T-helper 1 cell (primary cell): ENCODE measurements at regions not wholly inside any gene's neighbourhood (a gene's known extent, or its start where the extent isn't known, plus 50 kb on each side); places are given as distances from the start of the nearest gene placed in this dataset.
"Not testable (repeated sequence)": the region's sequence is repeated elsewhere in the genome, so short reads cannot be mapped to it uniquely, and the experiment has no call there.

ENCODE experiments used
- DNase-seq, 5 donors: peaks; one replicate each; pipeline ENCODE4 v3.0.0-alpha.2; 2012 to 2020

- no peak for DNase-seq
Measured at GRCh38 chr12:131464081-131464480, 246.8 kb upstream of the SFSWAP start.

GRCh38 chr12:131466306-131466705 is 244.6 kb upstream of the SFSWAP start:
- no peak for DNase-seq

DNA sequence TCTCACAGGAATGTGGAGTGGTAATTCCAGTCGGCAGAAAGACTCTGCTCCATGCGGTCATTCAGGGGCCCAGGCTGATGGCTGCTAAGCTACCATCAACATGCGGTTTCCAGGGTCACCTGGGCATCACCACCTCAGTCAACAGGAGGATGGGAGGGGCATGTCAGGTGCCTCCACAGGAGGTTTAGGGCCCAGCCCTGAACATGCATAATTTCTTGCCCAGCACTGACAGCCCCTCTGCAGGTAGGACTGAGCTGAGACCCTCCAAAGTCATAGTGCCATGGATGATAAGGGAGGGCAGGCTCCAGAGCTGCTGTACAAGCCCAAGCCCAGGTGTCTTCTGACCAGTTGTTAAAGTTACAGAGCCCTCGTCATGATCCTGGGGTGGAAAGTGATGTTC is 244.0 kb upstream of the SFSWAP start:
- no peak for DNase-seq

DNA sequence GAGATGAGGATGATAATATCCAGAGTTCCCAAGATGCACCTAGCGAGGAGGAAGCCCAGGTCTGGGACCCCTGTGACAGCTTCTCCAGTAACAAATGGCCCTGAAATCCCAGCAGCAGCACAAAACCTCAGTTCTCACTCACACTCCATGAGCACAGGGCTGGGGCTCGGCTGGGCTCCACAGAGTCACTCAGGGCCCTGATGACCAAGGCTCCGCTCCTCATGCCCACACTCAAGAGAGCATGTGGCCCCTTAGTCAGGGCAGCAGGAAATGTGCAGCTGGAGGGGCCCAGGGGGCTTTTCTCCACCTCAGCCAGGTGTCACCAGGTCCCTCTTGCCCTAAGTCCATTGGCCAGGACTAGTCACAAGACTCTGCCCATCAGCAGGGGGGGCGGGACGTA is 242.7 kb upstream of the SFSWAP start:
- no peak for DNase-seq

DNA sequence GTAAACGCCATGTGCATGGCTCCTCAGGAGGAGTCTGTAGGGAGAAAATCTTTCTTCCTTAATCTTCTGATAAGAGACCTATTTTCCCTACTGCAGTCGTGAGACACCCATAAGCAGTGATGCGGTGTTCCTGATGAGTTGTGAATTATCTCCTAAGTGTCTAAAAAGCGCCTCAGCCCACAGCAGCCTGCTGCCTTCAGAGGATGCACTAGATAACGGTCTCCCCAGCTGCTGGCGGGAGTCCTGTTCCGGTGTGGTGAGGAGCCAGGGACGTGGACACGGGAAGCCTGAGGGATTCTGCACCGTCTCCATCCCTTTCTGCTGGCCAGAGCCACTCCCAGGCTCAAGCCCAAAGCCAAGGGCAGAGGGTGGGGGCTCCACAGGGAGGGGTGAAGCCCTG is 240.9 kb upstream of the SFSWAP start:
- not testable (repeated sequence) for DNase-seq

- DNase-seq: no peak
Measured at GRCh38 chr12:131471271-131471905, 239.5 kb upstream of the SFSWAP start.

GRCh38 chr12:131471946-131472732 is 238.8 kb upstream of the SFSWAP start:
- no peak for DNase-seq

- no peak for DNase-seq
Measured at GRCh38 chr12:131473261-131473660, 237.6 kb upstream of the SFSWAP start.

DNA sequence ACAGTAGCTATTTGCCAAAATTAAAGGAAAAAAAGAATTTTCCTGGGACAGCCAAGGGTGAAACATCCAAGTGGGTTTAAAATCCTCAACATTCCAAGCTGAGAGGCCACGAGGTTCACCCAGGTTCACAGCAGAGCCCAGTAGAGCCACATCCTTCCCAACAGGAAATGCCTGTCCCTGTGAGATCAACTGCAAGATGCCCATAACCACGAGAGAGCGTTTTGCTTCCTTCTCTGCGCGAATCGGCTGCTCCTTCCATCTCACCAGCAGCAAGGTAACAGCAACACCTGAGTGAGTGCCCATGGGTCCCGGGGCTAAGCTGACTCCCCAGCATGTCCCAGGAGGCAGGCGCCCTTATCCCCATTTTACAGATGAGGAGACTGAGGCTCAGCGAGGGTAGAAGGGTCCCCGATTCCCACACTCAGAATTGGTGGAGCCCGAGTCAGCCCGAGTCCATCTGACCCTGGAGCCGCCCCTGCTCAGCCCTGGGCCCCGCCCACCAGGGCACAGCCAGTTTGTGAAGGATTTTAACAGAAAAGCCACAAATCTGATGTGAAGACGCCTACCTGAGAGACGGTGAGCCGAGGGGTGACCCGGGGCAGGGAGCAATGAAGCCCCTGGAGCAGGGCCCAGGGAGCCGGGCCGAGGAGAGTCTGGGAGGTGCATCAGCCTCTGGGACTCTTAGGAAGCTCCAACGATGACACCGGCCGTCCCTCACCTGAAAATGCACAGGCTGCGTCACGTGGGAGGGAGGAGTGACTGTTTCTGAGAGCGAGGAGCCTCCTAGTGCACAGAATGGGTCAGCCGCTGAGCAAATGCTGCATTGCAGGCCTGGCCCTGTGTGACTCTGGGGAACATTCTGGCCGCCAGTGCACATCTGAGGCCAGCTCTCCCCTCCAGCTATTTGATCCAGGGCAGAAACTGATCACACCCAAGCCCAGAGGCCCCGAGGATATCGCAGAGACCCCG is 236.9 kb upstream of the SFSWAP start:
- no peak for DNase-seq

GRCh38 chr12:131475012-131475411 is 235.9 kb upstream of the SFSWAP start:
- not testable (repeated sequence) for DNase-seq

DNA sequence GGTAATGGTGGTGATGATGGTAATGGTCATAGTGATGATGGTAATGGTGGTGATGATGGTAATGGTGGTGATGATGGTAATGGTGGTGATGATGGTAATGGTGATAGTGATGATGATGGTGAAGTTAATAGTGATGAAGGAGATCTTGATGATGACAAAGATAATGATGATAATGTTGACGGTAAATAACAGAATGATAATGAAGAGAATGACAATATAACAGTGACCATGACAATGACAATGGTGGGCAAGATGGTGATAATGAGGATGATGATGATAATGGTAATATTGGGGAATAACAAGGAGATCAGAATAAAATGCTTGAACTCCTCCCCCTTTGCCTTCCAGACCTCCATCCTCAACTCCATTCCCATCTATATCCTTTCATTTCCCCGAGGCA is 233.3 kb upstream of the SFSWAP start:
- DNase-seq: no peak

DNA sequence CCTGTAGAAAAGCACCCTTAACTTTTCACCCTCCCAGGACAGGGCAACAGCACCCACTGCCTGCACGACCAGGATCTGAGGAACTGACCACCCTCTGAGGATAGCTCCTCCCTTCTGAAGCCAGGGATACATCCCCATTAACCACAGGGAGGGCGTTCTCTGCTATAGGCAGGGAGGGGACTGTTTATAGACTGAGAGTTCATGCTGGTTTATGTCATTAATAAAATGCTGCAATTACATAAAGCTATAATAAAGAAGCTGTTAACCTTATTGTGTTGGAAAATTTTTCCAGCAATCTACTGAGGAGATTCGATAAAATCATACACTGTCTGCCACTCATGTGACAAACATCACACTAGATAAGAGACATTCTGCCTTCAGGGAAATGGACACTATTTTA is 232.4 kb upstream of the SFSWAP start:
- no peak for DNase-seq

- DNase-seq: no peak
Measured at GRCh38 chr12:131482199-131482598, 228.7 kb upstream of the SFSWAP start.

- no peak for DNase-seq
Measured at GRCh38 chr12:131482686-131483085, 228.2 kb upstream of the SFSWAP start.

DNA sequence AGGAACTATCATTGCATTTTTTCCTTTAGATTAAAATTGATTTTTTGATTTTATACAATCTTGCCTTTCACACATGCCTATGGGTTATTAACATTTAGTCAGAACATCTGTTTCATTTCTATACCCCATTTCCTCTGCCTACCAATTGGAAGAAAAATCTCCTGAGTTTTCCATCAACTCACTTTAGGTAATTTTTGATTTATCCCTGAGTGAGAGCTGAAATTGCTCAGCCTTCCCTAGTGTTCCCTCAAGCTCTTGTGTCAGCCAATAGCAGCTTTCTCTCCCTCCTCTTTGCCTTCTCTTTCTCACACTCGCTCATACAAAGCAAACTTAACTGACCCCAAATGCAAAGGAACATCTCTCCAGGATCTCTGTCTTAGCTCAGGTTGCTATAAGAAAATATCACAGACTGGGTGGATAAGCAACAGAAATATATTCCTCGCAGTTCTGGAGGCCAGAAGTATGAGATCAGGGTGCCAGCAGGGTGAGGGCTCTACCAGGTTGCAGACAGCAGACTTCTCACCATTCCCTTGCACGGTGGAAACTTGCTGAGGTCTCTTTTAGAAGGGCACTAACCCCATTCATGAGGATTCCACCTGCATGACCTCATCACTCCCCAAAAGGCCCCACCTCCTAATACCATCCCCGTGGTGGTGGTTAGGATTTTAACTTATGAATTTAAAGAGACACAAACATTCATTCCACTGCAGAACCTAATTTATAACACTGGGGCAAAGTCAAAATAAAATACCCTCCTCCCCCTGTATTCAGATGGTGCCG is 224.2 kb upstream of the SFSWAP start:
- DNase-seq: no peak

DNA sequence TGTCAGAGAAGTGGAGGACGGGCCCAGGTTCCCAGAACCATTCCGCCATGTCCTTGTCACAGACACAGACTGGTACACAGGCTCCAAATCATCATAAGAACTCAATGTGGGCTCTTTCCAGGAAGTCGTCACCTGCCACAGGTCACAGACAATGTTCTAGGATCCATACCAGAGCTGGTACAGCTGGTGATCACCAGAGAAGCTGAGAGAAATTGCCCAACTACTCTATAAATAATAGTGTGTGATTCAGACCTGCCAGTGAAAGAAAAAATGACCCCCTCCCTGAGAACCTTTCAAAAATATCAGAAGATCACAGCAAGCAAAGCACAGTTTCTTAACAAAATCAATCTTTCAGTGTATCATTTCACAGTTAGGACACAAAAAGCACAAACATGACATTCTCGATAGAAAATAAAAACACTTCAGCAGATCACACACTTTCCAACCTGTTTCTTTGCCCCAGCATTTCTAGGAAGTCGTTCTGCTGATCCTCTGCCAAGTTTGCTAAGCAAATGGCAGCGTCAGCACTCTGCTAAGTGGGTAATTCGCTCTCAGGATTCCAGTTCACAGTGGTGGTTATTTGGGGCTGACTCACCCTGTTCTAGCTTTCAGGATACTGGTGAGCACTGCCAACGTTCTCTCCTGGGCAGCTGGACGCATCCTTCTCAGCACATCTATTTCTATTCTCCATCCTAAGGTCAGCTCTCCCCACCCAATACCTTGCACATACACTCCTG is 223.3 kb upstream of the SFSWAP start:
- peak in 1 of 5 donors; percentile 4 for DNase-seq

GRCh38 chr12:131489718-131490117 is 221.2 kb upstream of the SFSWAP start:
- no peak for DNase-seq

DNA sequence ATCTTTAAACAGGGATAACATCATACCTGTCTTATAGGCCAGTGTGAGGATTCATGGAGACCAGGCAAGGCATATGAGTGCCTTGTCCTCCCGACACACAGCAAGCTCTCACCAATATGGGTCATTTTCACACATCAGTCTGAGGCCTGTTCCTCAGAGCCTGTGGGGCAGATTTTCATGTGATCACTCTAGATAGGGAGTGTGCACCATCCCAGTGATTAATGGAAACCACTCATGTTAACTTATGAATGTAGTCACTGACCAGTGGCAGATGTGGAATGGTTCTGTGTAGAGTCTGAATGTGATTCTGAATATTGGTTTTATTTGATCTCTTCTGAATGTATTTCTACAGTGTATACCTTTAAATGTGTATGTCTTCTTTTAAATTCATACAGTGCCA is 219.7 kb upstream of the SFSWAP start:
- no peak for DNase-seq

DNA sequence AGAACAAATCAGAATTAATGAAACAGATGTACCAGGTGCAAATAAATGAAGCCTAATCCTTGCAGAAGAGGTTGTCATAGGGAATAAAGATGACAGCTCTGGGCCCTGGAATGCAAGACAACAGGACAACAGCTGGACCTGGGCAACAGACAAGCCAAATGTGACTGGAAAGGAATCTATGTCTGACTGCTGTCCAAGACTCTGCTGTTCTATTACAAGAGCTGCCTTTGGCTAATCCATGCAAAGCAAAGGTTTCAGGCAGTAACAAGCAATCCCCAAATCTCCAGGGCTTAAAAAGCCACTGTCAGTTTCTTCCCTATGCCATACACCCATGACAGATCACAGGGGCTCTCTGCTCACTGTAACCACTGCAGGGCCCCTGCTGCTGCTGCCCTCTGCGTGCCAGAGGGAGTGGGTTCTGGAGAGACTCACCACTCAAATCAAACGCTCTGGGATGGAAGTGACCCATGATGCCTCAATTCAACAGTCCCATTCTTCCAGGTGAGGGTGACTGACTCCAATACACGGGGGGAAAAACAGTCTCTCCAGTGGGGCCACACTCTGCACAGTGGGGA is 218.9 kb upstream of the SFSWAP start:
- DNase-seq: no peak

- DNase-seq: no peak
Measured at GRCh38 chr12:131493068-131493826, 217.6 kb upstream of the SFSWAP start.

- no peak for DNase-seq
Measured at GRCh38 chr12:131494216-131494615, 216.7 kb upstream of the SFSWAP start.
